GM21390 (cell line): ENCODE measurements at regions not wholly inside any gene's neighbourhood (a gene's known extent, or its start where the extent isn't known, plus 50 kb on each side); places are given as distances from the start of the nearest gene placed in this dataset.

Source experiments
- ATAC-seq: cut with Tn5 transposase; IDR thresholded peaks from one replicate; pipeline ENCODE4 v1.9.1; 2021; ENCODE audit not compliant: unreplicated experiment

- no peak for ATAC-seq
These were observed 59.5 kb downstream of the ZIC5 start for GRCh38 chr13:99911965-99912566.

DNA sequence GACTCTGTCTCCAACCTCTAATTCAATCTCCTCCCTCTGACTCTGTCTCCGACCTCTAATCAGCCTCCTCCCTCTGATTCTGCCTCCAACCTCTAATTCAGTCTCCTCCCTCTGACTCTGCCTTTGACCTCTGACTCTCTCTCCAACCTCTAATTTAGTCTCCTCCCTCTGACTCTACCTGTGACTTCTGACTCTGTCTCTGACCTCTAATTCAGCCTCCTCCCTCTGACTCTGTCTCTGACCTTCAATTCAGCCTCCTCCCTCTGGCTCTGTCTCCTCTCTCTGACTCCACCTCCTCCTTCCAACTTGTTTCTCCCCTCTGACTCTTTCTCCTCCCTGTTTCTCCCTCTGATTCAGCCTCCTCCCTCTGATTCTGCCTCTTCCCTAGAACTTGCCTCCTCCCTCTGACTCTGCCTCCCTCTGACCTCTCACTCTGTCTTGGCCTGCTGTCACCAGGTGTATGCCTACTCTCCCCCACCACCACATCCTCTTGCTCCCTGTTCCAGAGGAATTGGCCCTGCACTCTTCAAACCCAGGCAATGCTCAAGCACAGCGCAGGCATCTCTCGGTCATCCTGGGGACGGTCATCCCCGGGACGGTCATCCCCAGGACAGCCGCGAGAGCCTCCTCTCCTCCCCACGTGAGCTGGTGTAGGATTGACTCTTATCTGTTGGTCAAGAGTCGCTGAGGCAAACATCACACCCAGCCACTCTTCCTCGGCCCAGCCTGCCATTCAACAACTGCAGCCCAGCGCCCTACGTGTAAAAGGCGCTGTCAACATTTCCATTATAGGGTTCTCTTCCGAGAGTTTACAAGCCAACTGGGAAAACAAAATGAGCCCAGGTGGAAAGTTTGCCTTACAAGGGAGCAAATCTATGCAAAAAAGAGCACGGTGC, 60.2 kb downstream of the ZIC5 start:
- no peak for ATAC-seq

GRCh38 chr13:99909836-99910619, 61.5 kb downstream of the ZIC5 start:
- no peak for ATAC-seq

DNA sequence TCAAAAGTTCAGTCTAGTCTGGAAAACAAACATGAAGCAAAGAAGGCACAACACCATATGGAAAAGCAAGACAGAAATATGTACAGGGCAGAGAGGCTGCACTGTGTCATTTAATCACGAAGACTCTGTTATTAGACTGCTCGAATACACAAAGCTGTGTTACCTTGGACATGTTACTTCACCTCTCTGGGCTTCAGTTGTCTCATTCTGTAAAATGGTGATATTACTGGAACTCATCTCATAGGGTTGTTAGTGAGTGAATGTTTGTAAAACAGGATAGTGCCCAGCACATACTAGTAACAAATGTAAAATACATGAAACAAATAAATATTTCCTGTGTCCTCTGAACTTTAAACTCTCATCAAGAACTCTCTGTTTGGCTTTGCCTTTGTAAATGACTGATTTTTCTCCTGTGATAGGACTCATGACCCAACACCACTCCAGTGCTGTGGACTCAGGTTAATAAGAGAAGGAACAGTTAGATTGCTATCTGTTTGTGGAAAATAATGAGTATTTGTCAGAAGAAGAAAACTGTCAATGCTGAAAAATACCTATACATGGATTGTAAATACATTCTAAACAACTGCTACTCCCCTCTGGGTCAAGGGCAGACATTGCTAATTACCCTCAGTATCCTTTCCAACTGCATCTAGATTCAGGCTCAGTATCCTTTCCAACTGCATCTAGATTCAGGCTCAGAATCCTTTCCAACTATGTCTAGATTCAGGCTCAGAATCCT, 62.3 kb downstream of the ZIC5 start:
- ATAC-seq = no peak

DNA sequence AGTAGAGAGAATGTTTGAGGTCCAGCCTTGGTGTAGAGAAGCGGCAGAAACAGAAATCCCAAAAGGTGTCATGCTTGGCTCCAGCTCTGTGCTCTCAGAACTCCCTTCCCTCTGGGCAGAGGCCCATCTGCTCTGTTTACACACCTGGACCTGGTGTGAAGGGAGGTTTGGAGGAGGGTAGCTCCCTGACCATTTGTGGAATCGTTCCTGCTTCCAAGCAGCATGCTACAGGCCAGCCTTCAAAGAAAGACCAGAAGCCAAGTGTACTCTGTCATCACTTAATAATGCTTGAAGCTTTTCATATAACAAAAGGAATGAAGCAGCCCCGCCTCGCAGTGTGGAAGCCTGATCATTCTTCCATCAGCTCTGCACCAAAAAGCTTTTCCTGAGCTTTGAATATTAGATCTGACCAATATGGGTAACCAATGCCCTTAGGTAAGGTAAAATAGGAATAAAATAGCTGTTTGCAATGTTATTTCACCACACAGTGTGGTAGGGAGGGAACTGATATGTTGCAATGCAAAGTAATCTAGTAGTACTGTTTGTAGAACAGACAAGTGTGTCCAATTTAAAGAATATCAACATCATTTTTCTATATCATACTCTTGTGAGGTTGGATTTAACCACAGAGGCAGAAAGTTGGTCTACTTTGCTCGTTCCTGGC, 63.3 kb downstream of the ZIC5 start:
- ATAC-seq = no peak

DNA sequence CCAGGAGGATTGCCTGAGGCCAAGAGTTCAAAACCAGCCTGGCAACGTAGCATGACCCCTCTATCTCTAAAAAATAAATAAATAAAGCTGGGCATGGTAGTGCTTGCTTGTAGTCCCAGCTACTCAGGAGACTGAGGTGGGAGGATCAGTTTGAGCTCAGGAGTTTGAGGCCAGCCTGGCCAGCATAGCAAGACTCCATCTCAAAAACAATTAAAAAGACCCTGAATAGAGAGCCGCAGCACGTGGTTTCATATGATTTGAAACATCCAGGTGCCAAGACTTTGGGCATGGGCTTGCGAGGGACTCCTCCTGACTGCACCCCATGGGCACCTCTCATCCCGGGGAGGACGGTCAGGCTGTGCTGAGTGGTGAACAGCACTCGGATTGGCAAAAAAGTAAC, 63.9 kb downstream of the ZIC5 start:
- no peak for ATAC-seq

DNA sequence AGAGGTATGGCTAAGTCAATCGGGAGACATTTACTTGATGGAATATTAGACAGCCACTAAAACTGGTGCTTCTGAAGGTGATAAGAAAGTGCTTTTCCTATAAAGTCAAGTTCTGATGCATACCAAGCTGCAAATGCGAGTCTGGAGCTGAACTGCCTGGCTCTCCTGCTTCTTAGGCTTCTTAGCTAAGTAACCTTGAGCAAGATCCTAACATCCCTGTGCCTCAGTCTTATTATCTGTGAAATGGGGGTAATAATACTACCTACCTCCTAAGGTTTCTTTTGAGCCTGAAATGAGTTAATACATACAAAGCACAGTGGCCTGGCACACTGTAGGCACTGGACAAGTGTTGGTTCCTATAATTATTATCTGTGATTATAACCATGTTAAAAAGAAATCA, 64.5 kb downstream of the ZIC5 start:
- no peak for ATAC-seq

- ATAC-seq = no peak
These were observed 65.8 kb downstream of the ZIC5 start for GRCh38 chr13:99905814-99906213.

GRCh38 chr13:99905224-99905623, 66.3 kb downstream of the ZIC5 start:
- ATAC-seq = no peak

GRCh38 chr13:99903140-99903539, 68.4 kb downstream of the ZIC5 start:
- ATAC-seq = no peak

DNA sequence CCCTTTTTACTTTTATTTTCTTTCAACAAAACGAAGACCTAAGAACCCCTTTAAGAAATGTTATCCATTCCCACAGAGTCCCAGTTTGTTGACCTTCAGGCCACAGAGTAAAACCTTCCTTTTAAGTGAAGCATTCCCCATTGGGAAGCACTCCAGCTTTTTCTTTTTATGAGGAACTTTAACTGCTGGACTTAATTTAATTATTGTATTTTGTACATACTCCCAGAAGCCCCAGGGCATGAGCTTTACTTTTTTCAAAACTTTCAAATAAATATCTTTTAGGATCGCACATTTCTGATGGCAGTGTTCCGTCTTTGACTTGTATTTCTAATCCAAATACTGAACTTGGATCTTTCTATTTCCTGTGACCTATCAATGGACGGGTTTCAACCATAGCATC, 68.9 kb downstream of the ZIC5 start:
- ATAC-seq = no peak

GRCh38 chr13:99900960-99901359, 70.6 kb downstream of the ZIC5 start:
- no peak for ATAC-seq

- no peak for ATAC-seq
These were observed 73.1 kb downstream of the ZIC5 start for GRCh38 chr13:99898421-99898820.

DNA sequence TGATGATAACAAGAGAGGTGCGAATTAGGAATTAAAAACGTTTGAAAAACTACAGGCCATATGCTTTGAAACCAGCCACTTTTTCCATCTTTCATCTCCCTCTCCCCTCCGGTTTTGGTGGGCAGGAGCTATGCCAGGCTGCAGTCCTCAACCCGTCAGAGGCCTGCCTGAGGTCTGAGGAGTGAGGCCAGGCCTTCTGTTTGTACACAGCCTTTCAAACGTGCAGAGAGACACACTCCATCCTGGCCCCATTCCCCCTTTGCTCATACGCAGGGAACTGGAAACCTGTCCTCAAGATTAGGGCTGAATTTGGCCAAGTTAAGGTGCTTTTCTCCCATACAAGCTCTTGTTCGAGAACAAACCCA, 74.5 kb downstream of the ZIC5 start:
- no peak for ATAC-seq

DNA sequence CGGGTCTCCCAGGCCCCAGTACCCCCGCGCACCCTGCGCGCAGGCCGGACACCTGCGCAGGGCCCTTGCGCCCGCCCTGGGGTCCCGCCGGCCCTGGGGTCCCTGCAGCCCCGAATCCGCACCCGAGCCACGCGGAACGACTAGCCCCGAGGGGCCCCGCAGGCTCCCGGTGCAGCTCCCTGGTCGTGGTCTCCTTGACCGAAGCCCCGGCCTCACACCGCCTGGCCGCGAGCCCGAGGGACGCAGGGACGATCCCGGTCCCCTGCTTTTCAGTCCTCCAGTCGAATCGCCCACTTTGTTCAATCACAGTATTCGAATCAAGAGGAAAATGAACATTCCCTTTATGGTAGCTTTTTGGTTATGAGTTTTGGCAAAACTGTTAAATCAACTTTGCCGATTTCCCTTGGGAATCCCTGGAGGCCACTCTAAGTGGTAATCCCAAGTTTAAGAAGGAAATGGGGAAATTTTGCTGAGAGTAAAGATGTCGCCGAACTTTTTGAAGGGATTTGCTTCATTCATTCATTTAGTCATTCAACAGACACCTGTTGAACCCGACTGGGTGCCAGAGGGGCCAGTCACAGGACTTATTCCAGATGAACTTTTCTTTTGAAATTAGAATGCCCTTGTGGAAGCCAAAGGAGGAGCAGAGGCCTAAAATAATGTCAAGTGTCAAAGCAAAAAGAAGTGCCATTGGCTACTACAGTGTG, 75.0 kb downstream of the ZIC5 start:
- ATAC-seq = no peak

- no peak for ATAC-seq
These were observed 75.9 kb downstream of the ZIC5 start for GRCh38 chr13:99895444-99896368.

GRCh38 chr13:99894840-99895443, 76.6 kb downstream of the ZIC5 start:
- no peak for ATAC-seq

DNA sequence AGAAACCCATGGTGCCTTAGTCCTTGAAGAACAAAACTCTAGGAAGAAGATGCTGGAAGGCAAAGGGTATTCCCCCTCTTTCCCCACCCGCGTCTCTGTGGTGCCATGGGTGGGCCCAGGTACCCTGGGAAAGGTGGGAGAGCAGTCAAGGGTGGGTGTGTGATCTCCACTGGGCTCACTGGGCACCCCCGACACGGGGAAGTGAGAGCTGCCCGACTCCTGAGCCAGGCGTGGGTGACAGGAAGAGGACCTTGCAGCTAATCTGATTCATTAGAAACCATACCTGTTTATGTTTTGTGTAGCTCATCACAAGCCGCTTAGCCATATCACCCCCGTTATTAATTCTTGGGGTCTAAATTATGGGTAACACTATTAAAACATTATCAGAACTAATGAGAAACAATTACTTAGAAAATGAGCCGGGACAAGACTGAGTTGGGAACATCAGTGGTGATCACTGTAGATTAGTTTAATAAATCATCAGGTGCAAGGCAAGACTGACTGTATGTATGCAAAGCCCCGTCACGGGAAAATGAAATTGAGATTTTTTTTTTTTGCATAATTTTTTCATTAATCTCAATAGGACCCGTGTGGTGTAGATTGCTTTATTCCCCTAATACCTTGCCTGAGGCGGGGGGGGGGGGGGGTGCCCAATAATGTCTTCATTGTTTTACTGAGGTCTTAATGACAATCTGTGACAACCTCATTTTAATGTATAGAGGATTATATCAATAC, 77.3 kb downstream of the ZIC5 start:
- ATAC-seq = no peak
